T-helper 1 cell (primary cell): ENCODE measurements at regions not wholly inside any gene's neighbourhood (a gene's known extent, or its start where the extent isn't known, plus 50 kb on each side); places are given as distances from the start of the nearest gene placed in this dataset.

Experiments
- DNase-seq, 5 donors: peaks; one replicate each; pipeline ENCODE4 v3.0.0-alpha.2; 2012 to 2020

GRCh38 chr3:194769020-194769643, 83.4 kb downstream of the FAM43A start:
- DNase-seq: peak; percentile 84 to 97 (median 89)

GRCh38 chr3:194772241-194773000, 86.7 kb downstream of the FAM43A start:
- DNase-seq: no peak

GRCh38 chr3:194773216-194773615, 87.5 kb downstream of the FAM43A start:
- no peak for DNase-seq

GRCh38 chr3:194773771-194774455, 88.2 kb downstream of the FAM43A start:
- DNase-seq: no peak

- no peak for DNase-seq
These were observed 89.6 kb downstream of the FAM43A start for GRCh38 chr3:194775266-194775665.

GRCh38 chr3:194775731-194776130, 90.0 kb downstream of the FAM43A start:
- DNase-seq: no peak

- DNase-seq: no peak
These were observed 92.0 kb downstream of the FAM43A start for GRCh38 chr3:194777729-194778128.

- no peak for DNase-seq
These were observed 94.1 kb downstream of the FAM43A start for GRCh38 chr3:194779729-194780224.

GRCh38 chr3:194780706-194781105, 95.0 kb downstream of the FAM43A start:
- no peak for DNase-seq

- no peak for DNase-seq
These were observed 95.9 kb downstream of the FAM43A start for GRCh38 chr3:194781617-194782016.

- DNase-seq: no peak
These were observed 97.2 kb downstream of the FAM43A start for GRCh38 chr3:194782698-194783404.

GRCh38 chr3:194784361-194784760, 98.7 kb downstream of the FAM43A start:
- no peak for DNase-seq

GRCh38 chr3:194785315-194785714, 99.6 kb downstream of the FAM43A start:
- DNase-seq: no peak

GRCh38 chr3:194787072-194787471, 101.4 kb downstream of the FAM43A start:
- DNase-seq: no peak

- DNase-seq: no peak
These were observed 102.0 kb downstream of the FAM43A start for GRCh38 chr3:194787650-194788049.

GRCh38 chr3:194792368-194792767, 106.7 kb downstream of the FAM43A start:
- no peak for DNase-seq

GRCh38 chr3:194797555-194798250, 112.0 kb downstream of the FAM43A start:
- DNase-seq: no peak

- DNase-seq: no peak
These were observed 112.8 kb downstream of the FAM43A start for GRCh38 chr3:194798486-194798885.

- DNase-seq: no peak
These were observed 114.3 kb downstream of the FAM43A start for GRCh38 chr3:194800002-194800401.

- DNase-seq: no peak
These were observed 116.1 kb downstream of the FAM43A start for GRCh38 chr3:194801461-194802432.

- DNase-seq: no peak
These were observed 119.1 kb downstream of the FAM43A start for GRCh38 chr3:194804796-194805195.
